H9 (cell line): ENCODE measurements at regions not wholly inside any gene's neighbourhood (a gene's known extent, or its start where the extent isn't known, plus 50 kb on each side); places are given as distances from the start of the nearest gene placed in this dataset.

Experiments
- DNase-seq: peaks from one replicate; pipeline ENCODE4 v3.0.0-alpha.2; 2017
- H2AFZ ChIP-seq: one replicate; pipeline ENCODE4 v1.6.1; 2013; ENCODE audit warnings: mild to moderate bottlenecking, low read length, control low read depth, moderate library complexity
- H2AK5ac ChIP-seq: 2 replicates; pipeline ENCODE4 v1.6.1; 2013; ENCODE audit warnings: low read length, control low read depth, mixed read lengths; ENCODE audit not compliant: insufficient read length
- H2BK120ac ChIP-seq: one replicate; pipeline ENCODE4 v1.6.1; 2013; ENCODE audit warnings: low read depth, mild to moderate bottlenecking, low read length, control low read depth, inconsistent platforms; ENCODE audit not compliant: poor library complexity, severe bottlenecking
- H2BK12ac ChIP-seq: 2 replicates; pipeline ENCODE4 v1.6.1; 2013; ENCODE audit warnings: low read length, control low read depth, mixed read lengths, low read depth; ENCODE audit not compliant: insufficient read length
- H2BK15ac ChIP-seq: 2 replicates; pipeline ENCODE4 v1.6.1; 2013; ENCODE audit warnings: low read depth, low read length, control low read depth
- H2BK20ac ChIP-seq: one replicate; pipeline ENCODE4 v1.6.1; 2013; ENCODE audit warnings: low read depth, mild to moderate bottlenecking, low read length, control low read depth, inconsistent platforms; ENCODE audit not compliant: poor library complexity, severe bottlenecking
- H2BK5ac ChIP-seq: 2 replicates; pipeline ENCODE4 v1.6.1; 2013; ENCODE audit warnings: low read length, control low read depth, mixed read lengths; ENCODE audit not compliant: insufficient read length
- H3K14ac ChIP-seq: 2 replicates; pipeline ENCODE4 v1.6.1; 2013; ENCODE audit warnings: low read length, control low read depth; ENCODE audit not compliant: insufficient read depth
- H3K18ac ChIP-seq: 2 replicates; pipeline ENCODE4 v1.6.1; 2013; ENCODE audit warnings: low read depth, mild to moderate bottlenecking, mixed read lengths, low read length, control low read depth; ENCODE audit not compliant: insufficient read length
- H3K23ac ChIP-seq: 2 replicates; pipeline ENCODE4 v1.6.1; 2013; ENCODE audit warnings: low read length, control low read depth, mixed read lengths, low read depth; ENCODE audit not compliant: insufficient read length
- H3K23me2 ChIP-seq: 2 replicates; pipeline ENCODE4 v1.6.1; 2013; ENCODE audit warnings: low read depth, mild to moderate bottlenecking, mixed read lengths, low read length, control low read depth; ENCODE audit not compliant: insufficient read length, poor library complexity, severe bottlenecking
- H3K27ac ChIP-seq: 2 replicates; pipeline ENCODE4 v1.5.1; 2013; ENCODE audit warnings: low read length, control low read depth, mixed read lengths, low read depth; ENCODE audit not compliant: insufficient read length
- H3K27me3 ChIP-seq: 2 replicates; pipeline ENCODE4 v1.6.1; 2013; ENCODE audit warnings: low read length, control low read depth, inconsistent platforms; ENCODE audit not compliant: insufficient read depth
- H3K4ac ChIP-seq: 2 replicates; pipeline ENCODE4 v1.6.1; 2013; ENCODE audit warnings: low read depth, mild to moderate bottlenecking, control low read depth, inconsistent platforms, low read length, moderate library complexity
- H3K4me1 ChIP-seq: 2 replicates; pipeline ENCODE4 v1.6.1; 2013; ENCODE audit warnings: low read length, control low read depth, inconsistent platforms; ENCODE audit not compliant: insufficient read depth
- H3K4me2 ChIP-seq: 2 replicates; pipeline ENCODE4 v1.6.1; 2013; ENCODE audit warnings: low read length, control low read depth, mixed read lengths; ENCODE audit not compliant: insufficient read length, insufficient read depth
- H3K56ac ChIP-seq: 2 replicates; pipeline ENCODE4 v1.6.1; 2013; ENCODE audit warnings: low read depth, mild to moderate bottlenecking, mixed read lengths, low read length, control low read depth; ENCODE audit not compliant: insufficient read length
- H3K79me1 ChIP-seq: 2 replicates; pipeline ENCODE4 v1.6.1; 2013; ENCODE audit warnings: low read depth, mild to moderate bottlenecking, moderate library complexity, low read length, control low read depth, inconsistent platforms; ENCODE audit not compliant: insufficient read depth, poor library complexity, severe bottlenecking
- H3K79me2 ChIP-seq: 2 replicates; pipeline ENCODE4 v1.6.1; 2013; ENCODE audit warnings: low read length, control low read depth, inconsistent platforms; ENCODE audit not compliant: insufficient read depth
- H3K9ac ChIP-seq: 2 replicates; pipeline ENCODE4 v1.6.1; 2013; ENCODE audit warnings: low read length, control low read depth, mixed read lengths; ENCODE audit not compliant: insufficient read length; ENCODE audit errors: extremely low read depth
- H3K9me3 ChIP-seq: one replicate; pipeline ENCODE4 v1.6.1; 2013; ENCODE audit warnings: low read depth, low read length, inconsistent platforms; ENCODE audit not compliant: control insufficient read depth
- H3T11ph ChIP-seq: one replicate; pipeline ENCODE4 v1.6.1; 2013; ENCODE audit warnings: mild to moderate bottlenecking, low read length, control low read depth, inconsistent platforms
- H4K20me1 ChIP-seq: one replicate; pipeline ENCODE4 v1.6.1; 2013; ENCODE audit not compliant: control insufficient read depth, insufficient read length, insufficient read depth
- H4K5ac ChIP-seq: 2 replicates; pipeline ENCODE4 v1.6.1; 2013; ENCODE audit warnings: low read depth, mild to moderate bottlenecking, mixed read lengths, low read length, control low read depth; ENCODE audit not compliant: insufficient read length
- H4K8ac ChIP-seq: replicated peaks from 2 replicates; pipeline ENCODE4 v1.6.1; 2013; ENCODE audit warnings: low read length, control low read depth, mixed read lengths, low read depth; ENCODE audit not compliant: insufficient read length
- H4K91ac ChIP-seq: 2 replicates; pipeline ENCODE4 v1.6.1; 2013; ENCODE audit warnings: low read depth, mild to moderate bottlenecking, moderate library complexity, mixed read lengths, low read length, control low read depth; ENCODE audit not compliant: insufficient read length
- H3K27ac Mint-ChIP-seq, 3 experiments: 2 replicates in 2 of 3; 3 replicates in 1 of 3; pipeline ENCODE4 v1.8.0; 2020 to 2021; ENCODE audit warnings: mixed read lengths in 3 of 3, mild to moderate bottlenecking in 1 of 3, moderate library complexity in 1 of 3
- H3K27me3 Mint-ChIP-seq: 2 replicates; pipeline ENCODE4 v1.8.0; 2021; ENCODE audit warnings: low read depth, mild to moderate bottlenecking, moderate library complexity, mixed read lengths
- H3K36me3 Mint-ChIP-seq, 3 experiments: 2 replicates in 2 of 3; 3 replicates in 1 of 3; pipeline ENCODE4 v1.8.0; 2020 to 2021; ENCODE audit warnings: low read depth in 3 of 3, mixed read lengths in 3 of 3; ENCODE audit not compliant: insufficient read depth in 1 of 3
- H3K4me1 Mint-ChIP-seq, 2 experiments: 2 replicates each; pipeline ENCODE4 v1.8.0; 2020; ENCODE audit warnings: mixed read lengths in 2 of 2
- H3K4me3 Mint-ChIP-seq, 2 experiments: 2 replicates in 1 of 2; 3 replicates in 1 of 2; pipeline ENCODE4 v1.8.0; 2020 to 2021; ENCODE audit warnings: mild to moderate bottlenecking in 2 of 2, mixed read lengths in 2 of 2, moderate library complexity in 1 of 2
- H3K9me3 Mint-ChIP-seq, 2 experiments: 2 replicates in 1 of 2; 3 replicates in 1 of 2; pipeline ENCODE4 v1.8.0; 2020; ENCODE audit warnings: mild to moderate bottlenecking in 2 of 2, mixed read lengths in 2 of 2, moderate library complexity in 1 of 2
- CTCF ChIP-seq: fragments of 200-600 bp; sonication (generic); conservative IDR thresholded peaks from 3 replicates; pipeline ENCODE4 v1.8.0; 2021; ENCODE audit warnings: antibody characterized with exemption, mild to moderate bottlenecking
- WGBS: extraction: QIAGEN DNeasy Blood & Tissue Kit; methylation state at CpG from one replicate; pipeline ENCODE4 v1.1.7; 2013; ENCODE audit warnings: missing lambda C conversion rate, low lambda C conversion rate, mixed read lengths; ENCODE audit not compliant: insufficient read length; ENCODE audit errors: extremely low coverage; 5-methylcytosine and 5-hydroxymethylcytosine counted together

DNA sequence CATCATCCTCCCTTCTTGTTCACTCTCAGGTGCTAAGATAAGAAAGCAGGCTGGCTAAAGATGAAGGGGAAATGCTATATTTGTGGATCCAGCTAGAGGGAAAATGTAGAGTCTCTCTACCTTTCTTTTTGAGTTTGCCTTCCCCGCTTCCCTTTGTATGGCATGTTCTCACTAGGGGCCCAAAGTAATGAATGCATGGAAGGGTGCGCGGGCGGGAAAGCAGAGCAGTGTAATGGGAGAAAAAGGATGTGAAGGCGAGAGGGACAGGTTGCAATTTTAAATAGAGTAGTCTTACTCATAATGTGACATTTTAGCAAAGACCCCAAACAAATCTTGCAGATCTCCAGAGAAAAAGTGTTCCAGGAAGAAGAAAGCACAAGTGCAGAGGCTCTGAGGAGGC lies 105.1 kb upstream of the ATP1B1 start:
- Mint-ChIP-seq H3K4me1 (no peaks in the 10 kb centered on the region), H3K27ac (no peak overlapping the region), H3K4me3 (no peak overlapping the region), H3K9me3 (peaks cover 0 to 3% of the 10 kb centered on the region in 2 experiments; a peak in 2 of 5 replicates), H3K27me3 (no peaks in the 10 kb centered on the region; the same call in 1 of the 2 replicates), H3K36me3 (no peaks in the 10 kb centered on the region)
- DNase-seq: no peak
- no peak overlapping the region for H3K14ac ChIP-seq
- no peaks in the 10 kb centered on the region for H3K79me1 ChIP-seq
- H3K4me2 ChIP-seq: no peak overlapping the region
- H3K27me3 ChIP-seq: no peaks in the 10 kb centered on the region
- H4K20me1 ChIP-seq: no peaks in the 10 kb centered on the region
- H2BK20ac ChIP-seq: no peak overlapping the region
- no peak overlapping the region for H4K8ac ChIP-seq
- H2BK15ac ChIP-seq: no peak overlapping the region
- H3K9ac ChIP-seq: no peak overlapping the region
- H2BK120ac ChIP-seq: no peak overlapping the region
- no peak overlapping the region for H2AFZ ChIP-seq
- no peaks in the 10 kb centered on the region for H3K79me2 ChIP-seq
- H2BK12ac ChIP-seq: no peak overlapping the region
- H3K27ac ChIP-seq: no peak overlapping the region
- no peak overlapping the region for H2BK5ac ChIP-seq
- no peak overlapping the region for H4K5ac ChIP-seq
- H3K9me3 ChIP-seq: no peaks in the 10 kb centered on the region
- H3K56ac ChIP-seq: no peak overlapping the region
- H3K18ac ChIP-seq: no peak overlapping the region
- no CpG with 5 or more reads among the region's 5 CpGs for WGBS
- H3T11ph ChIP-seq: no peak overlapping the region
- no peak for TF ChIP-seq CTCF
- no peak overlapping the region for H3K4ac ChIP-seq
- no peaks in the 10 kb centered on the region for H3K4me1 ChIP-seq
- H4K91ac ChIP-seq: no peak overlapping the region
- H3K23ac ChIP-seq: no peak overlapping the region
- no peak overlapping the region for H2AK5ac ChIP-seq
- no peaks in the 10 kb centered on the region for H3K23me2 ChIP-seq
